Type B pancreatic cell (in vitro differentiated cells): ENCODE measurements at regions not wholly inside any gene's neighbourhood (a gene's known extent, or its start where the extent isn't known, plus 50 kb on each side); places are given as distances from the start of the nearest gene placed in this dataset.

Source experiments
- DNase-seq: peaks from one replicate; pipeline ENCODE4 v3.0.0; 2021; ENCODE audit warnings: mixed read lengths; ENCODE audit not compliant: unreplicated experiment; ENCODE audit errors: extremely low spot score
- H3K27ac Mint-ChIP-seq: 2 replicates; pipeline ENCODE4 v1.8.0; 2021; ENCODE audit warnings: mild to moderate bottlenecking, mixed read lengths
- H3K27me3 Mint-ChIP-seq: 2 replicates; pipeline ENCODE4 v1.8.0; 2021; ENCODE audit warnings: mixed read lengths
- H3K36me3 Mint-ChIP-seq: 2 replicates; pipeline ENCODE4 v1.8.0; 2021; ENCODE audit warnings: mixed read lengths
- H3K4me1 Mint-ChIP-seq: one replicate; pipeline ENCODE4 v1.8.0; 2021; ENCODE audit warnings: mixed read lengths; ENCODE audit not compliant: unreplicated experiment
- H3K4me3 Mint-ChIP-seq: 2 replicates; pipeline ENCODE4 v1.8.0; 2021; ENCODE audit warnings: mild to moderate bottlenecking, mixed read lengths
- H3K9me3 Mint-ChIP-seq: 2 replicates; pipeline ENCODE4 v1.8.0; 2021; ENCODE audit warnings: mixed read lengths
- TF ChIP-seq, protein P1 (sequence below): fragments of 200-600 bp; sonication (generic); conservative IDR thresholded peaks from 2 replicates; pipeline ENCODE4 v1.5.0; 2021; ENCODE audit warnings: antibody characterized with exemption, mild to moderate bottlenecking

DNA sequence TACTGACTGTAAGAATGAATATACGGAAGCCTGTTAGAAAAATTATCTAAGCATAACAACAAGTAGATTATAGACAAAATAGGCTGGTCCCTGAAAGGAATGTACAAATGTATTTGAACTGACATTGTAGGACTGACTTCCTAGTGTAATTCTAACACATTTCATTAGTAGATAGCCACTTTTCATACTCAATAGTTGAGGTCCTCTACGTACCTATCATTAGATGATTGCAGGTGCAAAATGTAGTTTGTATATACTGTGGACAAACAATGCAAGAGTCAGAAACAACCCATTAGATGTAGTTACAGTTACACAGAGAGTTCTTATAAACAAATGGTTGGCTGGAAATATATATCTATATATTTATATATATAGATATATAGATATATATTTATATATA lies 402.3 kb upstream of the SLITRK6 start:
- DNase-seq, result no peak
- no peaks in the 10 kb centered on the region for H3K27me3 Mint-ChIP-seq
- H3K4me3 Mint-ChIP-seq, result no peak overlapping the region
- no peaks in the 10 kb centered on the region for H3K36me3 Mint-ChIP-seq
- H3K9me3 Mint-ChIP-seq, result no peaks in the 10 kb centered on the region
- H3K4me1 Mint-ChIP-seq, result no peaks in the 10 kb centered on the region
- TF ChIP-seq, protein P1, sequence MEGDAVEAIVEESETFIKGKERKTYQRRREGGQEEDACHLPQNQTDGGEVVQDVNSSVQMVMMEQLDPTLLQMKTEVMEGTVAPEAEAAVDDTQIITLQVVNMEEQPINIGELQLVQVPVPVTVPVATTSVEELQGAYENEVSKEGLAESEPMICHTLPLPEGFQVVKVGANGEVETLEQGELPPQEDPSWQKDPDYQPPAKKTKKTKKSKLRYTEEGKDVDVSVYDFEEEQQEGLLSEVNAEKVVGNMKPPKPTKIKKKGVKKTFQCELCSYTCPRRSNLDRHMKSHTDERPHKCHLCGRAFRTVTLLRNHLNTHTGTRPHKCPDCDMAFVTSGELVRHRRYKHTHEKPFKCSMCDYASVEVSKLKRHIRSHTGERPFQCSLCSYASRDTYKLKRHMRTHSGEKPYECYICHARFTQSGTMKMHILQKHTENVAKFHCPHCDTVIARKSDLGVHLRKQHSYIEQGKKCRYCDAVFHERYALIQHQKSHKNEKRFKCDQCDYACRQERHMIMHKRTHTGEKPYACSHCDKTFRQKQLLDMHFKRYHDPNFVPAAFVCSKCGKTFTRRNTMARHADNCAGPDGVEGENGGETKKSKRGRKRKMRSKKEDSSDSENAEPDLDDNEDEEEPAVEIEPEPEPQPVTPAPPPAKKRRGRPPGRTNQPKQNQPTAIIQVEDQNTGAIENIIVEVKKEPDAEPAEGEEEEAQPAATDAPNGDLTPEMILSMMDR, result no peak
- no peak overlapping the region for H3K27ac Mint-ChIP-seq

DNA sequence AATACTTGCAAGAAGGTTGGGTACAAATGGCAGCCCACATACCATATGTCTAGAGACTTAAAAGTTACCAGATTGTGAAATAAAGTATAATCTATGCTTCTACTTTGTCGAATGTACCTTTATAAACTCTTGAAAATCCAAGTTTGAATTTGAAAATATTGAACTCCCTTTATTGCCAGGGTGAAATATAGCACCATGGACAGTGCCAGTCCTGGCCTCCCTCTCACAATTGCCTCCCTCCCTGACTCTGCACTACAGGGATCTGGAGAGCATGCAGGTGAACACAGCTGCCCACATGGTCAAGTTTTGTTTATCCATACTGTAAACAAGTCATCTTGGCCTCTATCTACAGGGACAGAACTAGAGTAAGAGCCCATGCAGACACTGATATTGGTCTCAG lies 394.1 kb upstream of the SLITRK6 start:
- no peaks in the 10 kb centered on the region for H3K4me1 Mint-ChIP-seq
- H3K4me3 Mint-ChIP-seq, result no peak overlapping the region
- DNase-seq, result no peak
- no peaks in the 10 kb centered on the region for H3K9me3 Mint-ChIP-seq
- TF ChIP-seq, protein P1, result no peak
- no peak overlapping the region for H3K27ac Mint-ChIP-seq
- no peaks in the 10 kb centered on the region for H3K27me3 Mint-ChIP-seq
- no peaks in the 10 kb centered on the region for H3K36me3 Mint-ChIP-seq

GRCh38 chr13:86188170-86188569 lies 389.0 kb upstream of the SLITRK6 start:
- H3K27ac Mint-ChIP-seq, result no peak overlapping the region
- H3K9me3 Mint-ChIP-seq, result no peaks in the 10 kb centered on the region
- no peaks in the 10 kb centered on the region for H3K4me1 Mint-ChIP-seq
- H3K36me3 Mint-ChIP-seq, result no peaks in the 10 kb centered on the region
- H3K4me3 Mint-ChIP-seq, result no peak overlapping the region
- TF ChIP-seq, protein P1, result no peak
- no peaks in the 10 kb centered on the region for H3K27me3 Mint-ChIP-seq
- DNase-seq, result no peak

- Mint-ChIP-seq H3K4me1 (no peaks in the 10 kb centered on the region), H3K27me3 (no peaks in the 10 kb centered on the region), H3K9me3 (no peaks in the 10 kb centered on the region), H3K4me3 (no peak overlapping the region), H3K27ac (no peak overlapping the region), H3K36me3 (no peaks in the 10 kb centered on the region)
- no peak for DNase-seq
- TF ChIP-seq, protein P1, result no peak
Observed at GRCh38 chr13:86185636-86186035, 386.4 kb upstream of the SLITRK6 start.

GRCh38 chr13:86185107-86185506 lies 385.9 kb upstream of the SLITRK6 start:
- no peaks in the 10 kb centered on the region for H3K36me3 Mint-ChIP-seq
- H3K27me3 Mint-ChIP-seq, result no peaks in the 10 kb centered on the region
- H3K4me3 Mint-ChIP-seq, result no peak overlapping the region
- no peak for DNase-seq
- no peak overlapping the region for H3K27ac Mint-ChIP-seq
- no peaks in the 10 kb centered on the region for H3K9me3 Mint-ChIP-seq
- TF ChIP-seq, protein P1, result no peak
- H3K4me1 Mint-ChIP-seq, result no peaks in the 10 kb centered on the region

- Mint-ChIP-seq H3K4me1 (no peaks in the 10 kb centered on the region), H3K36me3 (no peaks in the 10 kb centered on the region), H3K9me3 (no peaks in the 10 kb centered on the region), H3K4me3 (no peak overlapping the region), H3K27ac (no peak overlapping the region), H3K27me3 (no peaks in the 10 kb centered on the region)
- no peak for DNase-seq
- TF ChIP-seq, protein P1, result peak; percentile 16
Observed at GRCh38 chr13:86174622-86175021, 375.4 kb upstream of the SLITRK6 start.
